T-helper 2 cell treated with Interferon-gamma antibody and Interleukin-4, amounts not matched to agents 5 μg/mL and 100 μg/mL, for 36 hours (primary cell): ENCODE measurements at regions not wholly inside any gene's neighbourhood (a gene's known extent, or its start where the extent isn't known, plus 50 kb on each side); places are given as distances from the start of the nearest gene placed in this dataset.

Source experiments
- DNase-seq: peaks from one replicate; pipeline ENCODE4 v3.0.0; 2021; ENCODE audit warnings: low spot score
- H3K27ac Mint-ChIP-seq: one replicate; pipeline ENCODE4 v1.8.0; 2021; ENCODE audit warnings: mild to moderate bottlenecking, mixed read lengths
- H3K27me3 Mint-ChIP-seq: one replicate; pipeline ENCODE4 v1.8.0; 2021; ENCODE audit warnings: low read depth, mixed read lengths
- H3K36me3 Mint-ChIP-seq: one replicate; pipeline ENCODE4 v1.8.0; 2021; ENCODE audit warnings: low read depth, mixed read lengths
- H3K4me1 Mint-ChIP-seq: one replicate; pipeline ENCODE4 v1.8.0; 2021; ENCODE audit warnings: low read depth, mixed read lengths
- H3K4me3 Mint-ChIP-seq: one replicate; pipeline ENCODE4 v1.8.0; 2022; ENCODE audit warnings: mild to moderate bottlenecking, moderate library complexity, mixed read lengths
- H3K9me3 Mint-ChIP-seq: one replicate; pipeline ENCODE4 v1.8.0; 2021; ENCODE audit warnings: mixed read lengths

DNA sequence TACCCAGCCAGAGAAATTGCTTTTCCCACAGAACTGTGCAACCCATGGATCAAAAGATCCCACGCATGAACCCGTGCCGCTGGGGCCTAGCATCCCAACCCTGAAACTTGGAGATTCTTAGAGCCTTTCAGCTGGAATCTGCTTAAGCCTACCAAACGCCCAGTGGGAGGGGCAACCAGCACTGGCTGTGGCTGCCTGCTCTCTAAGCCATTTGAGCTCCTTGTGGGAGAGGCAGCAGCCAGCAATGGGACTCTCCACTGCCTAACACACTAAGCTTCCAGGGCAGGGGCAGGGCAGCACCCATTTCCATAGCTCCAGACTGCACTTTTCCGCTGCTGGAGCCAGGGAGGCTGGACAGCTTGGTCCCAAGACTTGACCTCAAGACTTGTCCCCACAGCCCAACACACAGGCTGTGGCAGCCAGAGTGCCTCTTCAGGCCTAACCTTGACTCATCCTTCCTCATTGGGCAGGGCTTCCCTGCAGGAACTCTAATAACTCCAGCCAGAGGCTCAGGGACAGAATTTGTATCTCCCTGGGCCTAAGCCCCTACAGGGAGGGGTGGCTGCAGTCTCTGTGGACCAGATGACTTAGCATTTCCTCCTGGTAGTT lies 437.4 kb downstream of the MTRR start:
- Mint-ChIP-seq H3K4me1 (no peaks in the 10 kb centered on the region), H3K4me3 (no peak overlapping the region), H3K27me3 (no peaks in the 10 kb centered on the region), H3K27ac (no peak overlapping the region), H3K36me3 (no peaks in the 10 kb centered on the region), H3K9me3 (peaks cover 41% of the 10 kb centered on the region)
- DNase-seq = no peak

DNA sequence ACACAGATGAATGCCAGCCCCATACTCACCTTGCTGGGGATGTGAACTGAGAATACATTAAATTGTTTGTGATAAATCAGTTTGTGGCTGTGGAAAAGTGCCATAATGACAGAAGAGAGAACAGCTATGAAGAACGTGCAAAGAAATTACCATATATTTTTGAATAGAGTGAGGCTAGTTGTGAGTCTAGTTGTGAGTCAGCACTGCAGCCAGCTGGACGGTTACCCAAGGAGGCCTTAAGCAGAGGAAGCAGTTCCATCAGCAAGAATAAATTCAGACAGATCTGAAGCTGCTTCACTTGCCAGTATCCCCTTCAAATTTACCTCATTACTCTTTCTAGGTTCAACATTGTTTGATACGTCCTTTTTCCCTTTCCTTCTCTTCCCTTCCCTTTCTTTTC lies 446.0 kb downstream of the MTRR start:
- no peaks in the 10 kb centered on the region for H3K36me3 Mint-ChIP-seq
- H3K9me3 Mint-ChIP-seq = peaks cover 34% of the 10 kb centered on the region
- no peaks in the 10 kb centered on the region for H3K27me3 Mint-ChIP-seq
- no peak overlapping the region for H3K27ac Mint-ChIP-seq
- no peak overlapping the region for H3K4me3 Mint-ChIP-seq
- no peak for DNase-seq
- no peaks in the 10 kb centered on the region for H3K4me1 Mint-ChIP-seq

DNA sequence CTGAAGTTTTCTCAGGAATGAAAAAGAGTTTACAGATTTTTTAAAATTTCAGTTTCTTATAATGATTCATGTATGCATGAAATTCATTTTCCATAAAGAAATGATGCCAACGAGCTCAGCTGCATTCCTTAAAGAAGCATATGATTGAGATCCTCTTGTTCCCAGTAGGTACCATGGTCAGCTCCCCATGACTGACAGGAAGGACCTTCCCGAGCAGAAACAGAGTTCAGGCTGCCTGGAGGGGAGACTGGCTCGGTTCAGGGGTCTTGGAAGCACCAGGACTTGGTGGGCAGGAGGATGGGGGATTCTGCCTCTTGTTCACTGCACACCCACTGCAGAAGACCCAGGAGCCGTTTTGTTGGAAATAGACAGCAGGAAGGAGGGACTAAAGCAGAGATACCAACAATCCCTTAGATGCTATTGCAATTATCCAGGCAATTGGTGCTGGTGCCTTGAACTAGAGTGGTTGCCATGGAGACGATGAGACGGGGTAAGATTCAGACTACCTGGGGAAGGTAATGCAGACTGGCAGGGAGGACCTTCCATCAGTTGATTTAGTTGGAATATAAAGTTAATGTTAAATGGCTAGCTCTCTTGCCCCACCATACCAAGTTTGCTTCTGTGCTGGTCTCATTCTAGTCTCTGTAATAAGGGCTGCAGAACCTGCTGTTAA lies 447.8 kb downstream of the MTRR start:
- Mint-ChIP-seq H3K27me3 (no peaks in the 10 kb centered on the region), H3K9me3 (peaks cover 28% of the 10 kb centered on the region), H3K4me3 (no peak overlapping the region), H3K27ac (no peak overlapping the region), H3K36me3 (no peaks in the 10 kb centered on the region), H3K4me1 (no peaks in the 10 kb centered on the region)
- no peak for DNase-seq

DNA sequence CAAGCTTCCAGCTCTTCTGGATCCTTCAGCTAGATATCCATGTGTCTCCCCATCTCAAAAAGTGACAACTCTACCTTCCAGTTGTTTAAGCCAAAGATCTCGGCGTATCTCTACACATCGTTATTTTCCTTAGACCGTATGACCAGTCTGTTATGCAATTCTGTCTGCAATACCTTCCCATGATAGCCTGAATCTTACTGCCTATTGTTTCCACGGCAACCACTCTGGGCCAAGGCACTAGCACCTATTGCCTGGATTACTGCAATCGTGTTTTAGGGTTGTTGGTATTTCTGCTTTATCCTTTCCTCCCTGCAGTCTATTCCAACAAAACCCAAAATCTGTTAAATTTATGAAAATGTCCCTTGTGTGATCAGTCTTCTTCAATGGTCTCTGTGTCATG lies 448.4 kb downstream of the MTRR start:
- no peaks in the 10 kb centered on the region for H3K36me3 Mint-ChIP-seq
- no peak overlapping the region for H3K4me3 Mint-ChIP-seq
- no peak for DNase-seq
- H3K4me1 Mint-ChIP-seq = no peaks in the 10 kb centered on the region
- no peak overlapping the region for H3K27ac Mint-ChIP-seq
- no peaks in the 10 kb centered on the region for H3K27me3 Mint-ChIP-seq
- peaks cover 27% of the 10 kb centered on the region for H3K9me3 Mint-ChIP-seq

DNA sequence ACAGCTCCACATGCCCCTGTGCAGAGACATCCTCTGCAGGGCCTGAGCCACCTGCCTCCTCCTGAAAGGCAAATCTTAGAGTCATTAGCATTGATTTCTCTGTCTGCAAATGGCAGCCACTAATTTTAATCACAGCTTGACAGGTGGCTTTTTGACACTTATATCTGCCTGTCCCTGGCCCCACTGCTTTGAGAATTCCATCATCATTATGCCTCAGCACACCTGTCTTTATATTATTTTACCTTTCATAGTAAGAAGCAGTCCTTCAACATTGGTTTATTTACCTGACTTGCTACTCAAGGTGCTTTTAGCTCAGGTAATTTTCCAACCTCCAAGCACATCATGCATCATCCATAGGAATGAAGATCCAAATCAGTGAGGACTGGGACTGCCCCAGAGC lies 451.3 kb downstream of the MTRR start:
- no peaks in the 10 kb centered on the region for H3K27me3 Mint-ChIP-seq
- no peaks in the 10 kb centered on the region for H3K4me1 Mint-ChIP-seq
- H3K27ac Mint-ChIP-seq = no peak overlapping the region
- peaks cover 20% of the 10 kb centered on the region for H3K9me3 Mint-ChIP-seq
- no peaks in the 10 kb centered on the region for H3K36me3 Mint-ChIP-seq
- DNase-seq = no peak
- no peak overlapping the region for H3K4me3 Mint-ChIP-seq

DNA sequence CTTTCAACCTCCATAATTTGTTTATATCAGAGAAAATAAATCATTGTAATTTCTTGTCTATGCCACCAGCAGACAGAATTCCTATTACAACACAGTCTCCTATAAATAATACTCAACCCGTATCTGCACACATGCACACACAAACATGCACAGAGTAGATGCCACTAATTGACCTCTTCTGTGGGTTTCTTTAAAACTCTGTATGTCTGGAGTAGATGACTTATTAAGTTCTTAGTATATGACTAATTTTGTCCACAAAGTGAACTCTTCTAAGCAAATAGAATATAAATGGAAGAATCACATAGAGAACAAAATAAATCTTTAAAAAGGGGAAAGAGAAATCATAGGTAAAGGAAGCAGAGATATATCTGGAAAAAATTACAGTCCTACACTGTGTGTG lies 452.3 kb downstream of the MTRR start:
- Mint-ChIP-seq H3K9me3 (peaks cover 18% of the 10 kb centered on the region), H3K36me3 (no peaks in the 10 kb centered on the region), H3K27me3 (no peaks in the 10 kb centered on the region), H3K4me3 (no peak overlapping the region), H3K4me1 (no peaks in the 10 kb centered on the region), H3K27ac (no peak overlapping the region)
- DNase-seq = no peak

DNA sequence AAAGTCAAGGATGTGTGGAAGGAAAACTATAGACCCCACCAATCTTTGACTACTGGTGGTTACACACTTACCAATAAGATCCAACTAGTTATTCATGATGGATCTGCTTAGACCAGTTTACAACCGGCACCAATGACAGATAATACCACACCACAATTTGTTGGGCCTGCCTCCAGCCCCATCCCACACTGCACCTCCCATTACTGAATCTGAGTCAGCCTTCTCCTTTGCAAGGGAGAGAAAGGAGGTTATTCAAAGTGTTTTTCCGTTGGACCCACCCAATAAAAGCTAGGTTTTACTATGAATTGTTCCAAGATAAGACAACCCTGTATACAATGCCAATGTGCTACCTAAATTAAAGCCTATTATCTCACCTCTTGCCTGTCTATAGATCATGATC lies 453.5 kb downstream of the MTRR start:
- no peak overlapping the region for H3K4me3 Mint-ChIP-seq
- no peaks in the 10 kb centered on the region for H3K36me3 Mint-ChIP-seq
- DNase-seq = no peak
- no peak overlapping the region for H3K27ac Mint-ChIP-seq
- no peaks in the 10 kb centered on the region for H3K4me1 Mint-ChIP-seq
- peaks cover 15% of the 10 kb centered on the region for H3K9me3 Mint-ChIP-seq
- H3K27me3 Mint-ChIP-seq = no peaks in the 10 kb centered on the region

DNA sequence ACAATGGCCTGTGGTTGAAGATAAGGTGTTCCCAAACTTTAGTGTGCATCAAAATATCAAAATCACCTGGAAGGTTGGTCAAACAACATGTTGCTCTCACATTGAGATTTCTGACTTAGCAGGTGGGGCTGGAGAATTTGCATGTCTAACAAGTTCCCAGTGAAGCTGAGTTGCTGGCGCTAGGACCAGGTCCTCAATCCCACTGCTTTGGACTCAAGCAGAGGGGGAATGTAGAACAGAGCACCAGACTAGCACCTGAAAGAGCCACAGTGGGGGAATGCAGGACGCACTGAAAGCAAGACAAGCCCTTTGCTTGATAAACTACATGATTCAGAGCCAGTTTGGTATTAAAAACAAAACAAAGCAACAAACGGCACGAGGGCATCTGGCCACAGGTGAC lies 458.1 kb downstream of the MTRR start:
- H3K36me3 Mint-ChIP-seq = no peaks in the 10 kb centered on the region
- no peak overlapping the region for H3K27ac Mint-ChIP-seq
- H3K4me3 Mint-ChIP-seq = no peak overlapping the region
- DNase-seq = no peak
- H3K4me1 Mint-ChIP-seq = no peaks in the 10 kb centered on the region
- no peaks in the 10 kb centered on the region for H3K27me3 Mint-ChIP-seq
- peaks cover 1% of the 10 kb centered on the region for H3K9me3 Mint-ChIP-seq

DNA sequence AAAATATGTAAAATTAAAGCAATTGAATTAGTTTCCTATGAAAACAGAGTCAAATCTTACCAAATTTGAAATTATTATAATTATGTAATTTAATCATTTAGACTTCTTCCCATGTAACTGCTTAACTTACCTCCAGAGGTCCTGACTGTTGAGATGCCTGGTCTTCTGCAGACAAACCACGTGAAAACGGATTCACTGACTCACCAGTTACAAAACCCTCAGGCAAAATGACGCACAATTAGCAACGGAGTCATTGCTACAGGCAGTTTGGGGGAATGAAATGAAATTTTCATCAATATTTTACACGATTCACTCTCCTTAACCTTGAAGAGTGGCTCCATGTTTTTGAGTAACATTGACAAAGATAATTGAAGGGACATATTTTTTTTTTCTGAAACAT lies 460.8 kb downstream of the MTRR start:
- Mint-ChIP-seq H3K27me3 (no peaks in the 10 kb centered on the region), H3K9me3 (peaks cover 4% of the 10 kb centered on the region), H3K4me3 (no peak overlapping the region), H3K36me3 (no peaks in the 10 kb centered on the region), H3K4me1 (no peaks in the 10 kb centered on the region), H3K27ac (no peak overlapping the region)
- no peak for DNase-seq

DNA sequence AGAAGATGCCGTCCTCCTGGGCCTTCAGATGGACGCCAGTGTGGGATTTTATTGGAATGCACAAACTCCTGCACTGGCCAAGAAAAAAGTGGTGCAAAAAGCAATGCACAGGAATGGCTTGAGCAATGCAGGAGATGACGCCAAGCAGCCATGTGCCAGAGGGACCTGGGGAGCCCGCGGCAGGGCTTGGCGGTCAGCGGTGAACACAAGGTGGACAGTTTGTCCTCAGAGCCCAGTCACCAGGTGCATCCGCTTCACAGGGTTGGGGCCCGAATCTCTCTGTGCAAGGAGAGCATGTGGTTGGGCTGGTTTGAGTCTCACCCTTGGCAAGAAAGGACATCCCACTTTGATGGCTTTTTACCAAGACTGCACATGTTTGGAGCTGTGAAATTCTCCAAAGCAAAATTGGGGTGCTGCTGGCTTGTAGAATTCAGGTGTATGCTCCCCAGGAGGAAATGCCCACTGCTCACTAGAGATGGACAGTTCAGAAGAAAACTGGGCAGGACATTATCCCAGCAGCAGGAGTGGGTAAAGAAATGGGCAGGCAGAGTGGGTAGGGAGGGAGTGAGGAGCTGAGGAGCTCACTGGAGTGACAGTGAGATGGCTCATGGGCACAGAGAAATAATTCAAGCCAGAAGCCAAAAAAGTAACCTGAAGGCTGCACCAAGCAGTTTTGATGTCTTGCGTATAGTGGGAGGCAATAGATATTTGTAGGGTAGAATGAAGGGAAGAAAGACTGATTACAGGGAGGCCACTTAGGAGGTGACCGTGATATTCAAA lies 463.9 kb downstream of the MTRR start:
- H3K27me3 Mint-ChIP-seq = no peaks in the 10 kb centered on the region
- H3K4me3 Mint-ChIP-seq = no peak overlapping the region
- H3K4me1 Mint-ChIP-seq = no peaks in the 10 kb centered on the region
- no peak overlapping the region for H3K27ac Mint-ChIP-seq
- DNase-seq = no peak
- H3K9me3 Mint-ChIP-seq = peaks cover 4% of the 10 kb centered on the region
- no peaks in the 10 kb centered on the region for H3K36me3 Mint-ChIP-seq

DNA sequence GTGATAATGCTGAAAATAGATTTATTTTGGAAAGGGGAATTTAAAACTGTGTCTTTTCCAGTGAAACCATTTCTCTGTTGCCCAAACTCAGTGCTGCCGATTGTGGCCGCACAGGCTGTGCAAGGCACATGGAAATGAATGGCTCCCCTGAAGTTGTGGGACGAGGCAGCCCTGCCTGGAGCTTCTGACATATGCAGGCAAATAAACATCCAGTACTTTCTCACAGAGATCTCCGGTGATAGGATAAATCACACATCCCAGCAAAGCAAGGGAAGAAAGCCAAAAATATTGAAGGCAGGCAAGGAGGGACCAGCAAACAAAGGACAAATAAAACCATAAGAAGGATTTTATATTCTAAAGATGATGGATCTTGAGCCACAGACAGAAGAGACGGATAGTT lies 464.5 kb downstream of the MTRR start:
- no peak overlapping the region for H3K27ac Mint-ChIP-seq
- H3K36me3 Mint-ChIP-seq = no peaks in the 10 kb centered on the region
- H3K9me3 Mint-ChIP-seq = peaks cover 4% of the 10 kb centered on the region
- no peak overlapping the region for H3K4me3 Mint-ChIP-seq
- no peaks in the 10 kb centered on the region for H3K27me3 Mint-ChIP-seq
- DNase-seq = no peak
- H3K4me1 Mint-ChIP-seq = no peaks in the 10 kb centered on the region

DNA sequence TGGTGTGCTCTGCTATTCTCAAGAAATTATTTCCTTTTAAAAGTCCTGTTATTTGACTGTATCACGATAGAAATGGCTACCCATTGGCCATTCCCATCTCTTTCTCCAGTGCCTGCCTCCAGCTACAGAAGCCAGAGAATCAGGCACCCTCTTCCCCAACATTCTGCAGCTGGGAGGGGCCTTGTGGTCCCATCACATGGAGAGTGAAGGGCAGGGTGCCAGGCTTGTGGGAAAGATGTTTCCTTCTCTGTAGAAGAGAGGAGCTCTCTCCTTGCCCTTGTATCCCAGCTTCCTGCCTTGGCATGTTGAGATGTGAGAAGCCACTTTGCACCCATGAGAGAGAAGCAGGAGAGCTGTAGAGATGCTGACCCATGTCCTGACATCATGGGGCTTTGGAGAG lies 465.0 kb downstream of the MTRR start:
- no peak for DNase-seq

DNA sequence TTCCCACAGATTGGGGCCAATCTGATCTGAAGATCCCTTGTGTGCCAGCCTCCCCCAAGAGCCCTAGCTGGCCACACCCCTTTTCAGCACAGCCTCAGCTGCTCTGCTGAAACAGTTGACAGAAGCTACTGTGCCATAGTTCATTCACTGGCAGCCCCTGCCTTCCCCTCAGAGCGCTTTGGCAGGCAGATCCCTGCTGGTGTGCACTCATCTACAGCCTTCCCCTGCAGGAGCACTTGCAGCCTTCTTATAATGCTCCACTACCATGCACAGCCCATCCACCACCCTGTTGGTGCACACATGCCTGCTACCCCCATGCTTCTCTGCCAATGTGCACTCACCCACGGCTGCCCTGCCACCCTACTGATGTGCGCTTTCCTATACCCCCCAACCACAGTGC lies 471.3 kb downstream of the MTRR start:
- no peaks in the 10 kb centered on the region for H3K36me3 Mint-ChIP-seq
- peaks cover 15% of the 10 kb centered on the region for H3K9me3 Mint-ChIP-seq
- no peak overlapping the region for H3K27ac Mint-ChIP-seq

More for the DNA sequence above, 465.0 kb downstream of the MTRR start:
- Mint-ChIP-seq H3K4me3 (no peak overlapping the region), H3K27ac (no peak overlapping the region), H3K36me3 (no peaks in the 10 kb centered on the region), H3K27me3 (no peaks in the 10 kb centered on the region), H3K9me3 (peaks cover 4% of the 10 kb centered on the region), H3K4me1 (no peaks in the 10 kb centered on the region)

DNA sequence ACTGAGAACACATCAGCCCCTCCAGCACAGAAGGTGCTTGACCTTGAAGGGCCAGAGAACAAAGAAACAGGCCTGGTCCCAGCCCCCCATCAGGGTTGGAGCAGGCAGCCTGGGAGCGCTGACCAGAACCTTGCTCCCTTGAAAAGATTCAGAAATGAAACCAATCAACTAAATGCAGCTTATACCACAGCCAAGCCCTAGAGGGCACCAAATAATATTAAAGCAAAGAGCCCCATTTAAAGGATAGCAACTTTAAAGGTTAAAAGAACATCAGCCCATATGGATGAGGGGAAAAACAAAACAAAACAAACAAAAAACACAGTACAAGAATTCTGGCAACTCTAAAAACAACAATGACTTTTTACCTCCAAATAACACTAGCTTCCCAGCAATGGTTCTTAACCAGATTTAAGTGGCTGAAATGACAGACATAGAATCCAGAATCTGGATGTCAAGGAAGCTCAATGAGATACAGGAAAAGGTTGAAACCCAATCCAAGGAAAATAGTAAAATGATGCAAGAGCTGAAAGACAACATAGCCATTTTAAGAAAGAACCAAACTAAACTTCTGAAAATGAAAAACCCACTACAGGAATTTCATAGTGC lies 471.9 kb downstream of the MTRR start:
- H3K36me3 Mint-ChIP-seq = no peaks in the 10 kb centered on the region
- H3K9me3 Mint-ChIP-seq = peaks cover 19% of the 10 kb centered on the region
- DNase-seq = no peak
- H3K4me3 Mint-ChIP-seq = no peak overlapping the region
- H3K27ac Mint-ChIP-seq = no peak overlapping the region
- H3K4me1 Mint-ChIP-seq = no peaks in the 10 kb centered on the region
- no peaks in the 10 kb centered on the region for H3K27me3 Mint-ChIP-seq

More for the DNA sequence above, 471.3 kb downstream of the MTRR start:
- Mint-ChIP-seq H3K27me3 (no peaks in the 10 kb centered on the region), H3K4me1 (no peaks in the 10 kb centered on the region), H3K4me3 (no peak overlapping the region)
- DNase-seq = no peak
